Right lobe of liver (tissue), 4 donors: ENCODE measurements at regions not wholly inside any gene's neighbourhood (a gene's known extent, or its start where the extent isn't known, plus 50 kb on each side); places are given as distances from the start of the nearest gene placed in this dataset.

Source experiments
- CTCF ChIP-seq, 4 donors: fragments of 200-600 bp in 3 of 4; fragments of 450-650 bp in 1 of 4; IDR thresholded peaks; one replicate each; pipeline versions ENCODE4 v1.5.1 to v1.8.0; 2016 to 2022; ENCODE audit warnings: antibody characterized with exemption in 4 of 4, mild to moderate bottlenecking in 2 of 4
- POLR2A ChIP-seq: fragments of 450-650 bp; IDR thresholded peaks from one replicate; pipeline ENCODE4 v1.6.1; 2017; ENCODE audit warnings: antibody characterized with exemption, mild to moderate bottlenecking
- donor health status: DM: no; HTN: no; CAD: no.
- donor health status: DM: no; HTN: no; CAD: no.
- donor health status: DM: no; HTN: yes; CAD: no.

- no peak for TF ChIP-seq CTCF (IDR thresholded peaks at IDR 0.05)
- no peak for TF ChIP-seq POLR2A
These were observed 114.9 kb upstream of the LARGE1 start for GRCh38 chr22:34035209-34035608.
